ENCODE measurements at regions not wholly inside any gene's neighbourhood (a gene's known extent, or its start where the extent isn't known, plus 50 kb on each side); places are given as distances from the start of the nearest gene placed in this dataset.

- TF ChIP-seq CTCF (IDR thresholded peaks at IDR 0.05; ENCODE audit: low read depth, low read length, poor library complexity, severe bottlenecking) = no peak
- no peak for TF ChIP-seq EZH2phosphoT487 (IDR thresholded peaks at IDR 0.05; ENCODE audit: borderline replicate concordance, low read length)
These were observed 1293.9 kb upstream of the LRRTM1 start for GRCh38 chr2:81598453-81598852.

Data from DOHH2 (cell line).